GM12864 (cell line): ENCODE measurements at regions not wholly inside any gene's neighbourhood (a gene's known extent, or its start where the extent isn't known, plus 50 kb on each side); places are given as distances from the start of the nearest gene placed in this dataset.
"Not testable (repeated sequence)": the region's sequence is repeated elsewhere in the genome, so short reads cannot be mapped to it uniquely, and the experiment has no call there.

Source experiments
- DNase-seq: peaks from one replicate; pipeline ENCODE4 v3.0.0-alpha.2; 2011; ENCODE audit warnings: low read depth
- H3K4me3 ChIP-seq: 2 replicates; pipeline ENCODE4 v1.5.1; 2011; ENCODE audit warnings: mild to moderate bottlenecking, low read depth, low read length, control low read depth
- CTCF ChIP-seq: IDR thresholded peaks from 2 replicates; pipeline ENCODE4 v1.5.1; 2011; ENCODE audit warnings: low read depth, mild to moderate bottlenecking, moderate library complexity, low read length, control low read depth, inconsistent platforms; ENCODE audit errors: missing control alignments

- no peak for TF ChIP-seq CTCF
- H3K4me3 ChIP-seq: no peak overlapping the region
- DNase-seq: no peak
Measured at GRCh38 chr9:30925126-30925525, 1459.3 kb upstream of the ACO1 start.

- no peak for DNase-seq
- H3K4me3 ChIP-seq: no peak overlapping the region
- TF ChIP-seq CTCF: no peak
Measured at GRCh38 chr9:30925635-30926034, 1458.8 kb upstream of the ACO1 start.

GRCh38 chr9:30928045-30928444 is 1456.4 kb upstream of the ACO1 start:
- H3K4me3 ChIP-seq: no peak overlapping the region
- no peak for TF ChIP-seq CTCF

GRCh38 chr9:30932226-30932625 is 1452.2 kb upstream of the ACO1 start:
- TF ChIP-seq CTCF: no peak
- no peak for DNase-seq
- H3K4me3 ChIP-seq: no peak overlapping the region

More at GRCh38 chr9:30928045-30928444, 1456.4 kb upstream of the ACO1 start:
- no peak for DNase-seq

GRCh38 chr9:30935730-30936129 is 1448.7 kb upstream of the ACO1 start:
- no peak overlapping the region for H3K4me3 ChIP-seq
- no peak for TF ChIP-seq CTCF
- no peak for DNase-seq

- no peak for DNase-seq
- no peak for TF ChIP-seq CTCF
- H3K4me3 ChIP-seq: no peak overlapping the region
Measured at GRCh38 chr9:30937106-30937505, 1447.3 kb upstream of the ACO1 start.

GRCh38 chr9:30942852-30943251 is 1441.6 kb upstream of the ACO1 start:
- not testable (repeated sequence) for DNase-seq, H3K4me3 ChIP-seq
